ENCODE measurements at regions not wholly inside any gene's neighbourhood (a gene's known extent, or its start where the extent isn't known, plus 50 kb on each side); places are given as distances from the start of the nearest gene placed in this dataset.

- DNase-seq = no peak
- no peaks in the 10 kb centered on the region for H3K27me3 ChIP-seq (ENCODE audit: control insufficient read depth in 1 of 2, insufficient read depth in 1 of 2, low read length in 2 of 2)
- 53% methylated on average over 2 of the region's 2 CpGs for WGBS
Observed at GRCh38 chr17:27085517-27085916, 208.4 kb upstream of the WSB1 start.

GRCh38 chr17:27086526-27086925 lies 207.4 kb upstream of the WSB1 start:
- Histone ChIP-seq H4K91ac (ENCODE audit: low read length) (no peak overlapping the region), H3K4ac (ENCODE audit: low read depth in 1 of 2, low read length in 2 of 2) (no peak overlapping the region), H2BK5ac (ENCODE audit: low read depth, low read length, poor library complexity, severe bottlenecking) (no peak overlapping the region), H2AK5ac (ENCODE audit: low read length, severe bottlenecking) (no peak overlapping the region), H3K4me2 (ENCODE audit: low read length, poor library complexity, severe bottlenecking) (no peak overlapping the region), H3K18ac (ENCODE audit: low read depth in 1 of 2, low read length in 2 of 2) (no peak overlapping the region), H3K4me1 (ENCODE audit: control insufficient read depth, insufficient read depth, low read depth, low read length) (no peaks in the 10 kb centered on the region), H3K23ac (ENCODE audit: low read length in 2 of 2) (no peak overlapping the region), H3K4me3 (ENCODE audit: insufficient read depth in 1 of 2, low read depth in 1 of 2, low read length in 2 of 2) (no peak overlapping the region), H3K36me3 (ENCODE audit: control insufficient read depth in 1 of 2, insufficient read depth in 2 of 2, low read depth in 1 of 2, low read length in 2 of 2) (no peaks in the 10 kb centered on the region), H2AFZ (ENCODE audit: low read depth, low read length) (no peak overlapping the region), H3K9me3 (ENCODE audit: control insufficient read depth, low read length) (no peaks in the 10 kb centered on the region), H3K79me1 (replicated peaks; ENCODE audit: low read length, poor library complexity, severe bottlenecking) (no peaks in the 10 kb centered on the region), H3K14ac (ENCODE audit: low read length in 2 of 2) (no peak overlapping the region), H2BK120ac (ENCODE audit: low read depth, low read length) (no peak overlapping the region), H3K27me3 (ENCODE audit: control insufficient read depth in 1 of 2, insufficient read depth in 1 of 2, low read length in 2 of 2) (no peaks in the 10 kb centered on the region), H4K8ac (ENCODE audit: low read length) (no peak overlapping the region), H2BK15ac (ENCODE audit: low read depth, poor library complexity, severe bottlenecking) (no peak overlapping the region), H3K27ac (ENCODE audit: low read length, poor library complexity, severe bottlenecking) (no peak overlapping the region), H3K9ac (ENCODE audit: low read length) (no peak overlapping the region), H2BK12ac (ENCODE audit: low read length in 2 of 2) (no peak overlapping the region)
- WGBS = 68% methylated on average over 3 of the region's 4 CpGs
- no peak for DNase-seq

More at GRCh38 chr17:27085517-27085916, 208.4 kb upstream of the WSB1 start:
- Histone ChIP-seq H3K14ac (ENCODE audit: low read length in 2 of 2) (no peak overlapping the region), H2BK5ac (ENCODE audit: low read depth, low read length, poor library complexity, severe bottlenecking) (no peak overlapping the region), H3K4me1 (ENCODE audit: control insufficient read depth, insufficient read depth, low read depth, low read length) (no peaks in the 10 kb centered on the region), H3K23ac (ENCODE audit: low read length in 2 of 2) (no peak overlapping the region), H2BK12ac (ENCODE audit: low read length in 2 of 2) (no peak overlapping the region), H3K79me1 (replicated peaks; ENCODE audit: low read length, poor library complexity, severe bottlenecking) (no peaks in the 10 kb centered on the region), H3K36me3 (ENCODE audit: control insufficient read depth in 1 of 2, insufficient read depth in 2 of 2, low read depth in 1 of 2, low read length in 2 of 2) (no peaks in the 10 kb centered on the region), H3K9me3 (ENCODE audit: control insufficient read depth, low read length) (no peaks in the 10 kb centered on the region), H3K18ac (ENCODE audit: low read depth in 1 of 2, low read length in 2 of 2) (no peak overlapping the region), H2AK5ac (ENCODE audit: low read length, severe bottlenecking) (no peak overlapping the region), H2AFZ (ENCODE audit: low read depth, low read length) (no peak overlapping the region), H3K4ac (ENCODE audit: low read depth in 1 of 2, low read length in 2 of 2) (no peak overlapping the region), H3K9ac (ENCODE audit: low read length) (no peak overlapping the region), H3K4me2 (ENCODE audit: low read length, poor library complexity, severe bottlenecking) (no peak overlapping the region), H3K4me3 (ENCODE audit: insufficient read depth in 1 of 2, low read depth in 1 of 2, low read length in 2 of 2) (no peak overlapping the region), H2BK120ac (ENCODE audit: low read depth, low read length) (no peak overlapping the region), H2BK15ac (ENCODE audit: low read depth, poor library complexity, severe bottlenecking) (no peak overlapping the region), H3K27ac (ENCODE audit: low read length, poor library complexity, severe bottlenecking) (no peak overlapping the region), H4K8ac (ENCODE audit: low read length) (no peak overlapping the region), H4K91ac (ENCODE audit: low read length) (no peak overlapping the region)

- Histone ChIP-seq H2BK5ac (ENCODE audit: low read depth, low read length, poor library complexity, severe bottlenecking) (no peak overlapping the region), H3K9ac (ENCODE audit: low read length) (no peak overlapping the region), H2BK120ac (ENCODE audit: low read depth, low read length) (no peak overlapping the region), H4K8ac (ENCODE audit: low read length) (no peak overlapping the region), H3K4me1 (ENCODE audit: control insufficient read depth, insufficient read depth, low read depth, low read length) (no peaks in the 10 kb centered on the region), H4K91ac (ENCODE audit: low read length) (no peak overlapping the region), H3K36me3 (ENCODE audit: control insufficient read depth in 1 of 2, insufficient read depth in 2 of 2, low read depth in 1 of 2, low read length in 2 of 2) (no peaks in the 10 kb centered on the region), H2BK12ac (ENCODE audit: low read length in 2 of 2) (no peak overlapping the region), H2AK5ac (ENCODE audit: low read length, severe bottlenecking) (no peak overlapping the region), H2AFZ (ENCODE audit: low read depth, low read length) (no peak overlapping the region), H3K9me3 (ENCODE audit: control insufficient read depth, low read length) (no peaks in the 10 kb centered on the region), H3K4me2 (ENCODE audit: low read length, poor library complexity, severe bottlenecking) (no peak overlapping the region), H3K4ac (ENCODE audit: low read depth in 1 of 2, low read length in 2 of 2) (no peak overlapping the region), H3K23ac (ENCODE audit: low read length in 2 of 2) (no peak overlapping the region), H3K4me3 (ENCODE audit: insufficient read depth in 1 of 2, low read depth in 1 of 2, low read length in 2 of 2) (no peak overlapping the region), H2BK15ac (ENCODE audit: low read depth, poor library complexity, severe bottlenecking) (no peak overlapping the region), H3K27me3 (ENCODE audit: control insufficient read depth in 1 of 2, insufficient read depth in 1 of 2, low read length in 2 of 2) (no peaks in the 10 kb centered on the region), H3K27ac (ENCODE audit: low read length, poor library complexity, severe bottlenecking) (no peak overlapping the region), H3K79me1 (replicated peaks; ENCODE audit: low read length, poor library complexity, severe bottlenecking) (no peaks in the 10 kb centered on the region), H3K14ac (ENCODE audit: low read length in 2 of 2) (no peak overlapping the region), H3K18ac (ENCODE audit: low read depth in 1 of 2, low read length in 2 of 2) (no peak overlapping the region)
- 80% methylated on average over 5 of the region's 5 CpGs for WGBS
- no peak for DNase-seq
Observed at GRCh38 chr17:27087935-27088766, 205.8 kb upstream of the WSB1 start.

- H2BK5ac ChIP-seq (ENCODE audit: low read depth, low read length, poor library complexity, severe bottlenecking) = no peak overlapping the region
- H3K23ac ChIP-seq (ENCODE audit: low read length in 2 of 2) = no peak overlapping the region
- H3K4me2 ChIP-seq (ENCODE audit: low read length, poor library complexity, severe bottlenecking) = no peak overlapping the region
- H2BK12ac ChIP-seq (ENCODE audit: low read length in 2 of 2) = no peak overlapping the region
- no peak overlapping the region for H2BK120ac ChIP-seq (ENCODE audit: low read depth, low read length)
- no peak overlapping the region for H3K27ac ChIP-seq (ENCODE audit: low read length, poor library complexity, severe bottlenecking)
- no peak overlapping the region for H2BK15ac ChIP-seq (ENCODE audit: low read depth, poor library complexity, severe bottlenecking)
- no peaks in the 10 kb centered on the region for H3K27me3 ChIP-seq (ENCODE audit: control insufficient read depth in 1 of 2, insufficient read depth in 1 of 2, low read length in 2 of 2)
- no peaks in the 10 kb centered on the region for H3K4me1 ChIP-seq (ENCODE audit: control insufficient read depth, insufficient read depth, low read depth, low read length)
- H3K4ac ChIP-seq (ENCODE audit: low read depth in 1 of 2, low read length in 2 of 2) = no peak overlapping the region
- no peak overlapping the region for H3K18ac ChIP-seq (ENCODE audit: low read depth in 1 of 2, low read length in 2 of 2)
- no peak overlapping the region for H2AK5ac ChIP-seq (ENCODE audit: low read length, severe bottlenecking)
- H3K14ac ChIP-seq (ENCODE audit: low read length in 2 of 2) = no peak overlapping the region
- H4K91ac ChIP-seq (ENCODE audit: low read length) = no peak overlapping the region
- H3K9ac ChIP-seq (ENCODE audit: low read length) = no peak overlapping the region
- no peak overlapping the region for H4K8ac ChIP-seq (ENCODE audit: low read length)
- WGBS = 67% methylated on average over 8 of the region's 8 CpGs
- H3K79me1 ChIP-seq (replicated peaks; ENCODE audit: low read length, poor library complexity, severe bottlenecking) = no peaks in the 10 kb centered on the region
- H2AFZ ChIP-seq (ENCODE audit: low read depth, low read length) = no peak overlapping the region
- no peak overlapping the region for H3K4me3 ChIP-seq (ENCODE audit: insufficient read depth in 1 of 2, low read depth in 1 of 2, low read length in 2 of 2)
- no peaks in the 10 kb centered on the region for H3K9me3 ChIP-seq (ENCODE audit: control insufficient read depth, low read length)
- H3K36me3 ChIP-seq (ENCODE audit: control insufficient read depth in 1 of 2, insufficient read depth in 2 of 2, low read depth in 1 of 2, low read length in 2 of 2) = no peaks in the 10 kb centered on the region
- no peak for DNase-seq
Observed at GRCh38 chr17:27088767-27089078, 205.2 kb upstream of the WSB1 start.
